Thymus (tissue), 11 donors: ENCODE measurements at regions not wholly inside any gene's neighbourhood (a gene's known extent, or its start where the extent isn't known, plus 50 kb on each side); places are given as distances from the start of the nearest gene placed in this dataset.

Experiments used
- DNase-seq, 9 donors: peaks; one replicate each; pipeline ENCODE4 v3.0.0-alpha.2; 2013; ENCODE audit warnings: low spot score in 9 of 9, low read depth in 6 of 9, missing footprints in 1 of 9
- H3K27ac ChIP-seq, 2 donors: one replicate each; pipeline ENCODE4 v1.5.1; 2013; ENCODE audit warnings: control low read depth in 1 of 2, low read depth in 1 of 2, low read length in 1 of 2, mild to moderate bottlenecking in 1 of 2, moderate library complexity in 1 of 2
- H3K27me3 ChIP-seq, 2 donors: one replicate each; pipeline ENCODE4 v1.5.1; 2013; ENCODE audit warnings: low read length in 1 of 2; ENCODE audit not compliant: control insufficient read depth in 2 of 2, insufficient read depth in 1 of 2
- H3K36me3 ChIP-seq, 2 donors: one replicate each; pipeline ENCODE4 v1.5.1; 2013; ENCODE audit warnings: low read length in 1 of 2, mild to moderate bottlenecking in 1 of 2, moderate library complexity in 1 of 2; ENCODE audit not compliant: control insufficient read depth in 2 of 2, insufficient read depth in 2 of 2
- H3K4me1 ChIP-seq, 2 donors: one replicate each; pipeline ENCODE4 v1.5.1; 2013; ENCODE audit warnings: low read length in 2 of 2; ENCODE audit not compliant: control insufficient read depth in 2 of 2, insufficient read depth in 2 of 2
- H3K4me3 ChIP-seq, 2 donors: one replicate each; pipeline ENCODE4 v1.5.1; 2013; ENCODE audit warnings: low read length in 2 of 2, control low read depth in 1 of 2, mild to moderate bottlenecking in 1 of 2
- H3K9me3 ChIP-seq, 2 donors: one replicate each; pipeline ENCODE4 v1.5.1; 2013; ENCODE audit warnings: low read length in 1 of 2, mild to moderate bottlenecking in 1 of 2; ENCODE audit not compliant: control insufficient read depth in 2 of 2, insufficient read depth in 1 of 2
- WGBS: extraction: QIAGEN DNeasy Blood & Tissue Kit; methylation state at CpG from one replicate; pipeline ENCODE4 v1.1.7; 2013; 5-methylcytosine and 5-hydroxymethylcytosine counted together
- donor health status: healthy.

- H3K36me3 ChIP-seq, result no peaks in the 10 kb centered on the region
- H3K4me3 ChIP-seq, result no peak overlapping the region
- H3K27me3 ChIP-seq, result no peaks in the 10 kb centered on the region
- no peak overlapping the region for H3K27ac ChIP-seq
- no peak for DNase-seq
- WGBS, result 91% methylated on average over 1 of the region's 1 CpG
- H3K4me1 ChIP-seq, result peaks cover 11 to 15% of the 10 kb centered on the region in 2 donors
- no peaks in the 10 kb centered on the region for H3K9me3 ChIP-seq
Measured at GRCh38 chr12:94798113-94798512, 147.8 kb upstream of the TMCC3 start.

- no peak for DNase-seq
- Histone ChIP-seq H3K9me3 (no peaks in the 10 kb centered on the region), H3K36me3 (no peaks in the 10 kb centered on the region), H3K4me1 (peaks cover 11 to 24% of the 10 kb centered on the region in 2 donors), H3K4me3 (no peak overlapping the region), H3K27ac (no peak overlapping the region), H3K27me3 (no peaks in the 10 kb centered on the region)
- WGBS, result 97% methylated on average over 9 of the region's 9 CpGs
Measured at GRCh38 chr12:94795520-94795919, 145.2 kb upstream of the TMCC3 start.

DNA sequence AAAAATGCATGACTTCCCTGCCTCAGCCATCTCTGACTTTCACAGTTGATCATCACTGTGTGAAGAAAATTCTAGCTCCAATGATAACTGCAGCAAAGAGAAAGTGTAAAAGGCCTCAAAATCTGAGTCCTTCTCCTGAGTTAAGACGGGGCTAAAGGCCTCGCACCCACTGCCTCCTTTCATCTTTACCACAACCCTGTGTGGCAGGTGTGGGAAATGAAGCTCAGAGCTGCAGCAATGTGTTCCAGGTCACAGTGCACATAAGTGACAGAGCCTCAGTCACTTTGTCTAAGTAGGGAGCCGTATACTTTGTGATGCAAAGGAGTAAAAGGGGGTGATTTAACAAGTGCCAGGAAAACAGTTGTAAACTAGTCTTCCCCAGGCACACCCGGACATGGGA, 144.7 kb upstream of the TMCC3 start:
- Histone ChIP-seq H3K9me3 (no peaks in the 10 kb centered on the region), H3K27me3 (no peaks in the 10 kb centered on the region), H3K36me3 (no peaks in the 10 kb centered on the region), H3K4me1 (peaks cover 11 to 24% of the 10 kb centered on the region in 2 donors), H3K27ac (no peak overlapping the region), H3K4me3 (no peak overlapping the region)
- WGBS, result 31% methylated on average over 4 of the region's 4 CpGs
- peak; percentile 24 to 88 (median 59) for DNase-seq

DNA sequence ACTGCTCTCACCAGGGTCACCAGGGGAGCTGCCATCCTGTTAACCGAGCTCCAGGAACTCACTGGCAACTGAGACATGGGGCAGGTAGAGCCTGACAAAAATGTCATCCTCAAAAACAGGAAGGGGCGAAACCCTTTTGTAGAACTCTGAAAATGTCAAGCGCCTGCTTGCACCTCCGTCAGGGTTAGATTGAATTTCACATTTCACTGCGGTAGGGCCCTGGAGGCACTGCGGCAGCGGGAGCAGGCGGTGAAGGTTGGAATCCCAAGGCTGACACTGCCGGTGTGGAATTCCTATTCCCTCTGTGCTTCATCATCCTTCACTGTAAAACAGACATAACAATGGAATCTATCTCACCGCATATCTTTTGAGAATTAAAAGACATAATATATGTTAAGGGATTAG, 142.8 kb upstream of the TMCC3 start:
- no peak for DNase-seq
- no peaks in the 10 kb centered on the region for H3K9me3 ChIP-seq
- no peak overlapping the region for H3K27ac ChIP-seq
- no peaks in the 10 kb centered on the region for H3K36me3 ChIP-seq
- no peak overlapping the region for H3K4me3 ChIP-seq
- WGBS, result 87% methylated on average over 10 of the region's 10 CpGs
- H3K27me3 ChIP-seq, result no peaks in the 10 kb centered on the region
- H3K4me1 ChIP-seq, result peaks cover 11 to 24% of the 10 kb centered on the region in 2 donors

GRCh38 chr12:94792693-94793092, 142.3 kb upstream of the TMCC3 start:
- Histone ChIP-seq H3K9me3 (no peaks in the 10 kb centered on the region), H3K4me1 (peaks cover 11 to 24% of the 10 kb centered on the region in 2 donors), H3K27me3 (no peaks in the 10 kb centered on the region), H3K27ac (no peak overlapping the region), H3K36me3 (no peaks in the 10 kb centered on the region), H3K4me3 (no peak overlapping the region)
- 64% methylated on average over 6 of the region's 6 CpGs for WGBS
- no peak for DNase-seq

GRCh38 chr12:94791933-94792332, 141.6 kb upstream of the TMCC3 start:
- Histone ChIP-seq H3K27ac (no peak overlapping the region), H3K27me3 (no peaks in the 10 kb centered on the region), H3K4me1 (peaks cover 11 to 24% of the 10 kb centered on the region in 2 donors), H3K36me3 (no peaks in the 10 kb centered on the region), H3K9me3 (no peaks in the 10 kb centered on the region), H3K4me3 (no peak overlapping the region)
- WGBS, result 93% methylated on average over 16 of the region's 16 CpGs
- no peak for DNase-seq

DNA sequence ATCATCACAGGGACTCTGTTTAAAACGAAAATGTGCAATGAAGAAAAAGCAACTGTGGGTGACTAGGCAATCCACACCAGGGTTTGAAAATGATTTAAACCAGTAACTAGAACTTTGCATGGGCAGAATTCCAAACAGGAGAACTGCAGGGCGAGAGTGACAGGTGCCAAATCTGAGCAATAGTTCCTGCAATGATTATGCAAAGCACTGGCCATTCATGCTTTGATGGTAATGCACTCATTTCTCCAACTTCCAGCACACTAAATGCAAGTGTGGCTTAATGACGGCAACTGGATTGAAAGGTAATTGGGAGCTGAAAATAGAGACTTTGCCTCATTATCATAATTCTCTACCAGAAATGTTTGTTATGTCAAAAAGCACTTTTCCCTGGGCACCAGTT, 140.5 kb upstream of the TMCC3 start:
- Histone ChIP-seq H3K9me3 (no peaks in the 10 kb centered on the region), H3K36me3 (no peaks in the 10 kb centered on the region), H3K4me1 (peaks cover 11 to 22% of the 10 kb centered on the region in 2 donors), H3K27ac (no peak overlapping the region), H3K4me3 (no peak overlapping the region), H3K27me3 (no peaks in the 10 kb centered on the region)
- DNase-seq, result no peak
- 93% methylated on average over 3 of the region's 3 CpGs for WGBS

GRCh38 chr12:94790370-94790769, 140.0 kb upstream of the TMCC3 start:
- no peaks in the 10 kb centered on the region for H3K9me3 ChIP-seq
- peaks cover 7 to 18% of the 10 kb centered on the region in 2 donors for H3K4me1 ChIP-seq
- no peak for DNase-seq
- H3K36me3 ChIP-seq, result no peaks in the 10 kb centered on the region
- WGBS, result 97% methylated on average over 3 of the region's 3 CpGs
- H3K27me3 ChIP-seq, result no peaks in the 10 kb centered on the region
- no peak overlapping the region for H3K27ac ChIP-seq
- no peak overlapping the region for H3K4me3 ChIP-seq

GRCh38 chr12:94789510-94790225, 139.3 kb upstream of the TMCC3 start:
- H3K36me3 ChIP-seq, result no peaks in the 10 kb centered on the region
- H3K4me1 ChIP-seq, result peaks cover under 1 to 11% of the 10 kb centered on the region in 2 donors
- 68% methylated on average over 3 of the region's 3 CpGs for WGBS
- no peaks in the 10 kb centered on the region for H3K27me3 ChIP-seq
- DNase-seq, result no peak
- H3K27ac ChIP-seq, result no peak overlapping the region
- no peak overlapping the region for H3K4me3 ChIP-seq
- no peaks in the 10 kb centered on the region for H3K9me3 ChIP-seq
